HS-27A (cell line): ENCODE measurements at regions not wholly inside any gene's neighbourhood (a gene's known extent, or its start where the extent isn't known, plus 50 kb on each side); places are given as distances from the start of the nearest gene placed in this dataset.

ENCODE experiments used
- DNase-seq: peaks from one replicate; pipeline ENCODE4 v3.0.0-alpha.2; 2012; ENCODE audit warnings: low read depth, missing footprints

DNA sequence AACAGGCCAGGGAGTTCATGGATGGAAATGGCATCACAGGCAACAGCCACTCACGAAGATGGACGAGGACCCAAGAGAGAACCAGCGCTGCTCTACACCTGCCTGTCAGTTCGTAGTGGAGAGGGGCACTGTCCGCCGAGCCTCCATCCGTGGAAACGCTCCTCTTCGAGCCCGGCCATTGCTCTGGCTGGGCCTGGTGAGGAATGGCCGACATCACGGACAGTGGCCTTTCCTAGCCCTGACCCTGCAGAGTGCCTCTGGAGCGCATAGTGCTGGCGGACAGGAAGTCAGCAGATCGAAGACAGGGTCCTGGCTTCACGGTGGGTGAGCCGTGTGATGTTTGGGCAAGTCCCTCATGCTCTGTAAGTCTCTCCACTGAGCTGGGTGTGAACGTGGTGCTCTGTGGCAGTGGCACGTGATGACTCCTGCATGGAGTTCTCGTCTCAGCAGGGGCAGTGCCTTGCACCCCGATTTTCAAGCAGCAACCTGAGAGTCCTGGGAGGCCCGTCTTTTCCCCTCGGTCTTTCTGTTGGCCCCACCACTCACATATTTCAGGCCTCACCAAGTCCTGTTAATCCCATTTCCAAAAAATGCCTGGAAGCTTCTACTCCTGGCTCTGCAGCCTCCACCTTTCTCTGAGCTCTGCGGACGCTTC is 214.4 kb downstream of the ERMARD start:
- DNase-seq, result no peak

DNA sequence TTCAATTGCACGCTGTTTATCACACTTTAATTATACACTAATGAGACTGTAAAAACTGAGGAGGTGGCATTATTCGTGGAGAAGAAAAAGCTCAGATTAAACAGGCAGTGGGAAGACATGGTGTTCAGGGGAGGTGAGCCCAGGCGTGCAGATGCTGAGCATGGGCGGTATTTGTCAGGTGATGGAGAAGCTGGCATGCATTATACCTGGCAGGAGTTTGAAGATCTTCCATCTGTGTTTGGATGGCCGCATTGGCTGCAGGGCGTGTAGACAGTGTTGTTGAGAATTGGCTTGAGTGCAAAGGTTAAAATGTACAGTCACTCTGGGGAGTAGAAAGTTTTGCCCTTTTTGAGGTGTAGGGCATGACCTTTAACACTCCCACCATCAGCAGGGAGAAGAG is 213.8 kb downstream of the ERMARD start:
- no peak for DNase-seq

DNA sequence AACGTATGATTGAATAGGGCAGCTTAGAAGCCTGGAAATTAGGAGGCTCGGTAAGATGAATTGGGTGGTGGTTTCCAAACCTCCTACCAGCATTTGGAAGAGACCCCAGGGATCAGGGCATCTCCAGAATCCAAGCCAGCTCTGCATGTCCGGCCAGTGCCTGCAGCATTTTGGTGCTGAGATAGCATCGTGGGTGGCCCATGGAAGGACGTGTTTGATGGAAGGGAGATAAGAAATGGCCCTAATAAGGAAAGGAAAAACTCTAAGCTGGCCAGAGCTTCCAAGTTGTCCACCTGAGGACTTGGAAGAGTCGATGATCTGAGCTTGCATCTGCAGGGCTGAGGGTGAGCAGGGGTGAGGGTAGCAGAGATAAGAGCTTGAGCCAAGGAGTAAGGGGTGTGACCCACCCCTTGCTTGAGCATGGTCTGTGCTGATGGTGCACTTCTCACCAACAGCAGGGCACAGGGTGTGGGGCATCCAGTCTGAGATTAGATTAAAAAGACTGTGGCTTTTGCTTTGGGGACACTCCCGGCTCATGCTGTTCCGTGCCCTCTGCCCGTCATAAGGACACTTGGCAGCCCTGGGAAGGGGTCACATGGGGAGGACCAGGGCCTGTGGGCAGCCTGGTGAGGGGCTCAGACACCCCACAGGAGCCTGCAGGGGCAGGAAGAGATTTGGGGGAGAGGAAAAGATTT is 213.2 kb downstream of the ERMARD start:
- no peak for DNase-seq

DNA sequence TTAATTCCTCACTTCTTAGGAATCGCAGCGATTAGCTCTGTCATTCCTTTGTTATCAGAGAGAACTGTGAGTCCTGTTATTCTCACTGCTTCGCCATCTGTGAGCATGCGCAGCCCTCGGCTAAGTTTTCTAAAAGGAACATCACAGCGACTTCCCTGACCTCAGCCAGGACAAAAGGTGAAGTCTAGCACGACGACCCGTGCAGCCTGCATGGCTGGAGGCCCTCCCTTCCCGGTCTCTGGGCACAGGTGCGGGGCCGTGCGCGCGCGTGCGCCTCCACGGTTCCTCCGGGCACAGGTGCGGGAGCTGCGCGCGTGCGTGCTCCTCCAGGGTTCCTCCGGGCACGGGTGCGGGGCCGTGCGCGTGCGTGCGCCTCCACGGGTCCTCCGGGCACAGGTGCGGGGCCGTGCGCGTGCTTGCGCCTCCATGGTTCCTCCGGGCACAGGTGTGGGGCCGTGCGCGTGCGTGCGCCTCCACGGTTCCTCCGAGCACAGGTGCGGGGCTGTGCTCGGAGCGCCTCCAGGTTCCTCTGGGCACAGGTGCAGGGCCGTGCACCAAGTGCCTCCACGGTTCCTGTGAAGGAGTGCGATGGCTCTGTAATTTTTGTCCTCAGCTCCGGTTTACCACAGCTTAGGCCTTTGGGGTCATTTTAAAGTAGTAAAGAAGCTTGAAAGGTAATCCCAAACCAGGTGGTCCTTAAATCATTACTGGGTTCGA is 212.3 kb downstream of the ERMARD start:
- no peak for DNase-seq

DNA sequence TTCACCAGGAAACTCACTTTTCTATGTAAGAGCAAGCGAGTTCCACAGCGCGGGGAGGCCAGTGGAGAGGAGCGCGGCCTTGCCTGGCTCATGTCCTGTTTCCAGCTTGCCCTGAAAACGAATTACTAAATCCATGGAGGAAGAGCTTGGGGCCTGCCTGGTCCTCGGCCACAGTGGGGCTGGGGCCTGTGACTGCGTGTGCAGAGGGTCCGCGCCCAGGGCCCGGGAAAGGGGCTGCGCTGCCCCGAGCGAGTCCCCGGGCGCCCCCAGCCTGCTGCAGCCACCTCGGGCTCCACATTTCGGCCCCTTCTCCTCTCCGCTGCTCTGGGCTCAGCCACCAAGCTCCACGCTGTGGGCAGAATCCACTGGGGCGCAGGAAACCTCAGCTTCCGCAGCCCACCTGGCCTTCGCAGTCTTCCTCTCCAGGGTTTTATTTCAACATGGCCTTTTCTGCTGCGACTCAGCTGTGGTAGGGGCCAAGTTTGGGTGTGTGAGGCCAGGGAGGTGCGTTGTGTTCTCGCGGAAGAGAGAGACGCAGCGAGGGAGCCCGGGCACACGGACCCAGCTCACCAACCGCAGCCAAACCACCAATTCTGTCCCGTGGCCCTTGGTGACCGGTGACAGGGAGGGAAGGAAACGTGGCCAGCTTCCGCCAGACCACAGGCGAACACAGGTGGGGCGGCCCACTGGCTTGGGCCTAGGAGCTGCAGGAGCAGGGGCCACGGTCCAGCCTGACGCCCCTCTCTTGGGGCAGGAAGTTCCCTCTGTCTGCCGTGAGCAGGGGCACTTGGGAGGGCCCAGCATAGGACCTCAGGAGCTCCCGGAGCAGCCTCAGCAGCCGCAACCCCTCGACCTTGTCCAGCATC is 211.4 kb downstream of the ERMARD start:
- DNase-seq, result no peak

DNA sequence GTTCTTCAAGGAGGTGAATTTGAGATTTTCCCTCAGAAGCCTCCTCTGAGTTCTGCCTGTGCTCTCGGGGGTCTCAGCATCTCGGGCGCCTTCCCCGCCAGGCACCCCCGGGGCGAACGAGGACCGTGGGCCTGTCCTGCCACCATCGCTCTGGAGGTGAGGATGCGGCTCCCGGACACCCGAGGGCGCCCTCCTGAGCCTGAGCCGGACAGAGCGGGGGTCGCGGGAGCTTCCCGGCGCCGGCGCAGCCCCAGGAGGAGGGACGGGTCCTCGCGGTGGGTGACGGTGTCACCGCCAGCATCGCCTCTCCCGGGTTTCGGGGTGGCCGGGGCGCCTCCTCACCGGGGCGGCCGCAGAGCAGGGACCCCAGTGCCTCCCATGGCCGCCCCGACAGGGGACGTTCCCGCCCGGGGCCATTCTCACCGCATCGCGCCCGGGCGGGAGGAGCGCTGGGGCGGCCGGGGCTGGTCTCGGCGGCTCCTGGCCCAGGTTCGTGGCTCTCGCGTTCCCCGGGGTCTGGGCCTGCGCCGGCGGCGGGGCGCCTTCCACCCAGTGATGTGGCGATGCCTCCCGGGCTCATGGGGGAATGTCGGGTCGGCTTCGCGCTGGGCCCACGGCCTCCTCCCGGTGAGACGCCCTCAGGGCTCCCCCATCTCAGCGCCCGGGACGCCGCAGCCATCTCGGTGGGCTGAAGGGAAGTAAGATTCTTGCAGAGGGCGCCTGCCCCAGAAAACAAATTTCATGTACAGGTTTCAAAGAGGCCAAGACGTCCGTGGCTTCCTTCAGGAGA is 210.5 kb downstream of the ERMARD start:
- no peak for DNase-seq

DNA sequence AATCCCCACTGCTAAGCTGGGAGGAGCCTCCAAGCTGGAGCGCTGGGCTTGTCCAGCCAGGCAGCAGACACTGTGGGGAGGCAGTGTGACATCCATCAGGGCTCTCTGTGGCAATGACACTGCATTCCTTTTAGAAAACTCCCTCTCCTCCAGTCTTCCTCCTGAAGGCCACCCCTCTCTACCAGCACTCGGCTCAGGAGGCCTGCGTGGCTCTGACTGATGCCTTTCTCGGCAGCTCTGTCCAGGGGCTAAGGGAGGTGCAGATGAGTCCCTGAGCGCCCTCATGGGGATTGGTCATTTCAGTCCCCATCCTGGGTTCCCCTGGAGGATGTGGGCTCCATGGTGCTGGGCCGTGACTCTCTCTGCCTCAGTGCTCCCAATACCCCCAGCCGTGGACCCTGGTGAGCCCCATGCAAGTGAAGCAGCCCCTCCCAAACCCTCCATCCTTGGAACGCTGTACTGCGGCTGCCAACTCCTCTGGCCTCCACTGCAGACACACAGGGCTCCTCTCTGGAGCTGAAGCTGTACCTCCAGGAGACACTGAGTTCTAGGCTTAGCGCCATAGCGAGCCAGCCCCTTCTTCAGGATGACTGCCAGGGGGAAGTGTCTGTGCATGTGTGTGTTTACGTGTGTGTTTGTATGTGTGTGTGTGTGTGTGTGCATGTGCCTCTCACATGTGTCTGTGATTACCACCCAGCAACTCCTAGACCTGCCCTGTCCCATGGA is 209.6 kb downstream of the ERMARD start:
- no peak for DNase-seq

DNA sequence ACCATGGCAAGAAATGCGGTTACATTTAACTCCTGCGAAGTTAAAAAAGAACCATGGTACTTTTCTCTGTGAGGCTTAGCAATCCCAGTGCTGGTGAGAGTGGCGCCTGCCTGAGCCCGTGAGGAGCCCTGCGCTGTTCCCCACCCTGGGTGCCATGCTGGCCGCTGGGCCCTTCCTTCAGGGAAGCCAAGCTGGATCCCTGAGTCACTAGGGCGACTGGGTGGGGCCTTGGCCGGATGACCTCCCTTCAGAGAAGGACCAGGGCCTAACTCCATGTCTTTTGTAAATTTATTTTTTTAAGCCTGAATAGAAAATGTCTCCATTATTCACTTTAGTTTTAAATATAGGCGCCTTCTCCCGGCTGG is 209.1 kb downstream of the ERMARD start:
- no peak for DNase-seq

DNA sequence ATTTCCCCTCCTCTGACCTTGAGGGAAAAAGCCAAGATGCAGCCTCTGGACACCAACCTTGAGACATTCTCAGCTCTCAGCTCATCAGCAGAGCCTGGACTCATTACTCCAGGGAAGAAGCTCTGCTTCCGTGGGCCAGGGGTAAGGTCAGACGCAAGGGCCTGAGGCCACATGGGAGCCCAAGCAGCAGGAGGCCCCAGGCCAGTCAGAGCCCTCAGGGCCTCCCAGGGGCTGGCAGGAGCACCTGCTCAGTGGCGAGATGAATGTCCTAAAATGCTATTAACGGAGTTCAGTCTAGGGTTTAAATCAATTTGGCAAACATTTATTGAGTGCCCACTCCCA is 208.6 kb downstream of the ERMARD start:
- no peak for DNase-seq

DNA sequence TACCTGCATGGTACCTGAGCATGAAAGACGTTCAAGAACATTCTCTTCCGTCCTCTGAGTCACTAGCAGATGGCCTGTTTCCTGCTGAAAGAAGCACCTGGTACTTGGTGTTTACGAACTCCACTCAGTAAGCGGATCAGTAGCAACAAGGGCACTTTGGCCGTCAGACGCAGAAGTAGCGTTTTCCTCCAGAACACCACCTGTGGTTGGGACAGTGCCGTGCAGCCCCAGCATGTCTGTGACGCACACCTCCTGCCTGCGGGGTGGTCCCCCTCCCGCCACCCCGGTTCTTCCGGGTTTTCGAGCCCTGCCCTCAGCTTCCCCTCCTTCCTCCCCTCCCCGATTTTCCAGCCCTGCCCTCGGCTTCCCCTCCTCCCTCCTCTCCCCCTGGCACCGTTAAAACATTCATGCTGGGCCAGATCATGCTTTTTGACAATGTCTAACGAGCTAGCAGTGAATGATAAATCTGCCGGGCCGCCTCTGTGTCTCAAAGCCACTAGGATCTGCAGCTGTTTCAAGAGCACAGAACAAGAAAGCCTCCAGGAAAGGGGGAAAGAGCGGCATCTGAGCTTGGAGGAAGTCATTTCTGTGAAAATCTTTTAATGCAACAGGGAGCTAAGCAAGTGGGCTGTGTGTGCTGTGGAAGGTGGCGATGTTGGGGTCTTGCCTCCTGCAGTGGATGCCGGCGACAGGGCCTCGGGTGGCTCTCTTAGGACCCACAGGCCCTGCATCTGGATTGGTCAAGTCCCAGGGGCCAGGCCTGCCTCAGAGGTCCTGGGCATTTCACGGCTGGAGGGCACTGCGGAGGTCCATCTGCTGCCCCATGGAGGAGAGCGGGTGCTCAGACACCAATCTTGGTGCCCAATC is 207.9 kb downstream of the ERMARD start:
- no peak for DNase-seq

DNA sequence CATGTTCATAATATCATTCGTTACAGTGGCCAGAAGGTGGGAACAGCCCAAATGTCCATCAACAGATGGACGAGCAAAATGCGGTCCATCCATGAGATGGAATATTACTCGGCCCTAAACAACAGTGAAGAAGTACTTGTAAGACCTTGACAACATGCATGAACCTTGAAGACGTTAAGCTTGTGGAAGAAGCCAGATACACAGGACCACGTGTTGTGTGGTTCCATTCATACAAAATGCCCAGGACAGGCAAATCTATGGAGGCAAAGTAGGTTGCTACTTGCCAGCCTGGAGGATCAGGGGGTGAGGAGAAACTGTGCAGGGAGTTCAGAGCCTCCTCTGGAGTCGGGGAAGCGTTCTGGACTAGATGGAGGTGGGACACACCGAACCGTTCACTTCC is 207.1 kb downstream of the ERMARD start:
- no peak for DNase-seq

DNA sequence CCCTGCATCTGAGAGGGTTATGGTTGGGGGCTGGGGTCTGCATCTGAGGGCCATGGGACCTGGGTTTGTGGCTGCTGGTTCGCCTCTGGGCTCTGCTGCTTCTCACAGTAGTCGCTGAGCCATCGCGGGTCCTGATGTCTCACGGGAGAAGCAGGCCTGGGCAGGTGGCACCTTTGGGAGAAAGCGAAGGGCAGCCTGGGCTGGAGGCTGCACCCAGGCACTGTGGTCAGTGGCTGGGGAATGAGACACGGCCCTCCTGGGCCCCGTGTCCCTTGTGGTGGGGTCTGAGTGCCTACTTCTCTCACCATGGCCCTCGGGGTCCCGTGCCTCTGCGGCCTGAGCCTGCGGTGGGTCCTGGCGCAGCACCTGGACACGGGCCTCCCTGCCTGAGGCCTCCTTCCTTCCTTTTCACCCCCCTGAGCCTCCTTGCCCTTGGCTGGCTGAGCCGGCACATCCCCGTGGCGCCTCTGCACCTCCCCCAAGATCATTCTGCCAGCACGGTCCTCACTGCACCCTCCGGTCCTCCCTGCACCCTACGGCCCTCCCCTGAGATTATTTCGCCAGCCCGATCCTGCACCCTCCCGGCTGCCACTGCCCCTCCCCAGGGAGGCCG is 206.0 kb downstream of the ERMARD start:
- no peak for DNase-seq

DNA sequence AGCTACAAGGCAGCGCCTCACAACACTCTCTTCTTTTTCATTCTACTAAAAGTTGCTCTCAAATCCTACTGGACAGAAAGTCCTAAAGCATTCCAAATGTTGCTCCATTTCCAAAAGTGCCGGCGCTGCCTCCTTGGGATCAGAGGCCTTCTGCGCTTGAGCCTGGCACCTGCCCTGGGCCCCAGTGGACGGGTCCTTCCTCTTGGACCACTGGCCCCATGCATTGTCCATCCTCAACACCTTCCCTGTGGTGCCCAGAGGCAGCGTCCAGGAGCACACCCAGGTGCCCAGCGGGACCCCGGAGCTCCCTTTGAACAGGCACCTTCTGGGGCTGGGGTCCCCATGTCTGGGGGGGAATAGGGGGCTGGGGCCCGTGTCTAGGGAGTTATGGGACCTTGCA is 205.2 kb downstream of the ERMARD start:
- DNase-seq, result no peak

DNA sequence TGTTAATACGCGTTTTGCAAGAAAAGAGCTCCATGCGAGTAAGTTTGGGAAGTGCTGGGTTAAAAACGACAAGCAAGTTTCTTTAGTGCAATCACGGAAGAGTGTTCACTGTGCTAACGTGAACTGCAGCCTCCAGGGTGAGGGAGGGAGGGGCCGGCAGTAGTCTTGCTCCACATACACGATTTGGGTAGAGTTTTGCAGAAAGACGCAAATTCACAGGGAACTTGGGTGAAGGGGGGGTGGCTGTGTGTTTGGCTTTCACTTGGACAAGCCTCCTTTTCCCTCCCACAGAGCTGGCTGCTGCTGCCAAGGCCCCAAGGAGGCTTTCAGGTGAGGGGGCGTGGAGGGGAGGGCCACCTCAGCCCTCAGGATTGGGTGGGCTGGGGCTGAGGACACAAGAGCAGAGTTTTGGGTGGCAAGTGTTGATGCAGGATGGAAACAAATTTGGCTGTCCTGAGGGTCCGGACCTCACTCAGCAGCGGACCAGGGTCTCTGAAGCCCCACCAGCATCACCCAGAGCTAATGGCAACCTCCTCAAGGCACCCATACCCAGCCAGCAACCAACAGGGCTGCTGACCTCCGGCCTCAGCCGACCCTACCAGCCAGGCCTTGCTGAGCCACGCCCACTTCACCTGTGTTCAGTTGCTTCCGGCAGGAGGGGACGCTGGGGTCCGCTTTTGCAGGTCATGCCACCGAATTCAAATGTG is 204.5 kb downstream of the ERMARD start:
- DNase-seq, result no peak

DNA sequence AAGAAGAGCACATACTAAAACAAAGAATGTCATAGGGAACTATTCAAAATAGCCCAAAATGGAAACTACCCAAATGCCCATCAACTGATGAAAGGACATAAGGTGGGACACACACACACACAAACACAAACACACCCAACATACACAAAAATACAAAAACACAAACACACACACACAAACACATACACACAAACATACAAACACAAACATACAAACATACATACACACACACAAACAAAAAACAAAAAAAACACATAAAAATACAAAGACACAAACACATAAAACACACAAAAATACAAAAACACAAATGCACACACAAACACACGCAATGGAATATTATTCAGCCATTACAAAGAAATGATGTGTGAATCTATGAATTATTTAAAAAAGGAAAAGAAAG is 203.6 kb downstream of the ERMARD start:
- no peak for DNase-seq

DNA sequence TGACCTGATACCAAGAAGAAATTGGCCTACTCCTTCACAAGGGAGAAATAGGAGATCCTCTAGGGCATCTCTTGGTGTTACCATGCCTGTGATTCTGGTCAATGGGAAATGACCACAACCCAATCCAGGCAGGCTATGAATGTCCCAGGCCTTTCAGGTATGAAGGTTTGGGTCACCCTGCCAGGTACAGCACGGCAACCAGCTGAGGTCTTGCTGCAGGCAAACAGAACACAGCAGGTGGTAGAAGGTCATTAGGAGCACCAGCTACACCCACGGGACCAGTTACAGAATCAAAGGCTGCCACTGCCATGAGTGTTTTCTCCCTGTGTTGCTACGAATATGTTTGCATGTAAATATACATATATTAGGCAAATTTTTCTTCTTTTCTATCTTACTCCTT is 202.3 kb downstream of the ERMARD start:
- DNase-seq, result no peak

DNA sequence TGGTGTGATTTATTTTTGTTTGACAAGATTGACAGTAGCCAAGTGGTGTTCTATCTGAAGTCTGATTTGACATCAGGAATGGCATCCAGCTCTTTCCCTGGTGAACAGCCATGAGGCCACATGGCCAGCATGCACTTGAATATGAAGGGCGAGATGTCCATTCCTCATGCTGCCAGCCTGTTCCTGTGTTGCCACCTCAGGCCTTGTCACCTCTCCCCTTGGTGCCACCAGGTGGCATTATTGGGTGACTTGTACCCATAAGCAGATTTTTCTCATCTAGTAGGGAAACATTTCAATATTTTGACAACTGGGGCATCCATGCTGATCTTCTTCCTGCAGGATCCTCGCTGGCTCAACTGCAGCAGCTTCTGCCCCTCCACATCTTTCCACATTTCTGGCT is 199.1 kb downstream of the ERMARD start:
- no peak for DNase-seq

DNA sequence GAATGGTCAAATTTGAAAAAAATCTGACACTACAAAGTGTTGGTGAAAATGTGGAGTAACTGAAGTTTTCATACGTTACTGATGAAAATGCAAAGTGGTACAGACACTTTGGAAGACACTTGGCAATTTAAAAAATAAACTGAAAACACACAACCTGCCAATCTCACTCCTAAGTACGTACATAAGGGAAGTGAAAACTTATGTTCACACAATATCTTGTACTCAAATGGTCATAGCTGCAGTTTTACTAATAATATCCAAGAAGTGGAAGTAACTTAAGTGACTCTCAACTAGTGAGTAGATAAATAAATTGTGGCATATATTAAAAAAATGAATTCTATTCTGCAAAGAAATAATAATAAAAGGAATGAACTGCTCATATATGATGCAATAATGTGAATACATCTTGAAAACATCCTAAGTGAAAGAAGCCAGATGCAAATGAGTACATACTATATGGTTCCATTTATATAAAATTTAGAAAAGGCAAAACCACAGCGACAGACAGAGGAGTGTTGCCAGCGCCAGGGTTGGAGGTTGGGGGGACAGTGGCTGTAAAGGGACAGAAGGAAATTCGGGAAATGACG is 198.2 kb downstream of the ERMARD start:
- no peak for DNase-seq

DNA sequence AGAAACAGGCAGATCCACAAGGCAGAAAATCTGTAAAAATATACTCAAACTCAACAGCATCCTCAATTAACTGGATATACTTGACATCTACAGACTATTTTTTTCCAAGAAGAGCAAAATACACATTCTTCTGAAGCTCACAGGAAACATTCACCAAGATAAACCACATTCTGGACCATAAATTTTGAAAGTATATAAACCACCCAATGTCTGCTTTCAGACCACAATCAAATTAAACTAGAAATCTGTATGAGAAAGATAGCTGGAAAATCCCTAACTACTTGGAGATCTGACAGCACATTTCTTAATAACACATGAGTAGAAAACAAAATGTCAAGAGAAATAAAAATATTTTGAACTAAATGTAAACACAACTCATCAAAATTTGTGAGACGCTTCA is 195.5 kb downstream of the ERMARD start:
- no peak for DNase-seq
